NCI-H1417 treated with DMSO at 0.1 percent for 48 hours (cell line): ENCODE measurements at regions not wholly inside any gene's neighbourhood (a gene's known extent, or its start where the extent isn't known, plus 50 kb on each side); places are given as distances from the start of the nearest gene placed in this dataset.
"Not testable (repeated sequence)": the region's sequence is repeated elsewhere in the genome, so short reads cannot be mapped to it uniquely, and the experiment has no call there.

Experiments used
- DNase-seq: peaks from one replicate; lab custom pipeline; 2025; lab: John Stamatoyannopoulos, UW

DNA sequence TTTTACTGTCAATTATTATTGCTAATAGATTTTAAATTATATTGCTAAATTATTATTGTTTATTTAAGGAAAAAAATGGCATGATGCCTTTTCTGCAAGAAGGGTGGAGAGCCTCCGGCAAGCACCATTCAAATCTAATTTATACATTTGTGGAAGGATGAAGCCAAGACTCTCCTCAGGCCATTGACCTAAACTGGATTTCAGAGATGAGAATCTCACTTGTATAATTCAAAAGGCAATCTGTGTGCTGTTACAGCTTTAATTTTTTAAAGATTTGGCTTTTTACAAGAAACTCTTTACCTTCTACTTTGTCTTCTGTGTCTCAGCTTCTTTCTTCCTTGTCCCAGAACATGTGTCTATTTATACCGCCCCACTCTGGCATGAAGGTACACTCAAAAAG, 722.5 kb downstream of the ETS1 start:
- DNase-seq = no peak

DNA sequence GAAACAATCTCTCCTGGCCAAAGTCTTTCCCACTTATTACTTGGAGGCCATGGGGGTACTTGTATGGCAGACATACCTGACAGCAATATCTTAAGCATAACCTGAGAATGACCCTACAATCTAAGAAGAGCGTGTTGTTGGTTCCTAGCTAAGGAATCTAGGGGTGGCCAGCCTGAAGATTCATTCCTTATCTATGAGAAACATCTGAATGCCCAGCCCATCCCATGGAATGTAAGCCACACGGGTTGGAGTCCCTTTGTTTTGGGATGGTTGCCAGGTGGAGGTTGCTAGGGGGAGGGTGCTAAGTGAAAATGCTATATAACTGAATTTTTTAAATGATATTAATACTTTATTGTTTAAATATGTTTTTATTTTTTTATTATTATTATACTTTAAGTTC, 725.0 kb downstream of the ETS1 start:
- no peak for DNase-seq

DNA sequence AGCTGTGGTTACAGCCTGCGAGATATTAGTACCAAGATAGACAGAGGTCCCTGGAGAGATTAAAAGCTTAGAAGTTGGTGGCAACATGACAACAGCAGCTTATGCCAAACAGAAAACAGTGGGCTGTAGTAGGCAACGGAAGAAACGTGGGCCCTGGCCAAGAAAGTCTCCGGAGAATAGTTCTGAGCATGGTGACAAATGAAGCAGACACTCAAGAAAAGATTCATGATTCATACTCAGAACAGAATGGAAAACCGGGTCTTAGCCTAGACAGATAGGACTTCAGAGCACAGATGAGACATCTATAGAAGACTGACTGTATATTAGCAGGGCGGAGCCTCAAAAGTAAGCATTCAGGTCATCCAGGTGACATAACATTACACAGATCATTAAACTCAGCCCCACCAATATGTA, 727.4 kb downstream of the ETS1 start:
- no peak for DNase-seq

DNA sequence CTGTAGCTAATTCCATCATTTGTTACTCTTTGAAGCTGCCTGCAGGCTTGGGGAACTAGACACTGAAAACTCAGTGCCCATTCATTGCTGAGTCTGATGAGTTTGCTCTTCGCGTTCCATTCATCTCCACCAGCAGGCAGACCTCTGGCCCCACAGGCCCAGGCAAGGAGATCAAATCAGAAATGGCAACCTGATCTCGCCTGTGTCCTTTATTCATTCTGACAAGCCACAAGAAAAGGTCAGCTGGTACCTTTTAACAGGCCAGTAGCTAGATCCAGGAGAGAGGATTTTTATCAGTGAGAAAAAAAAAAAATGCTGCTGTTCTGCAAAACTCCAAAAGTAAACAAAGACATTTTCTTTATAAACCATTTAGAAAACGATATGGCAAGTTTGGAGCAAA, 742.5 kb downstream of the ETS1 start:
- DNase-seq = no peak

DNA sequence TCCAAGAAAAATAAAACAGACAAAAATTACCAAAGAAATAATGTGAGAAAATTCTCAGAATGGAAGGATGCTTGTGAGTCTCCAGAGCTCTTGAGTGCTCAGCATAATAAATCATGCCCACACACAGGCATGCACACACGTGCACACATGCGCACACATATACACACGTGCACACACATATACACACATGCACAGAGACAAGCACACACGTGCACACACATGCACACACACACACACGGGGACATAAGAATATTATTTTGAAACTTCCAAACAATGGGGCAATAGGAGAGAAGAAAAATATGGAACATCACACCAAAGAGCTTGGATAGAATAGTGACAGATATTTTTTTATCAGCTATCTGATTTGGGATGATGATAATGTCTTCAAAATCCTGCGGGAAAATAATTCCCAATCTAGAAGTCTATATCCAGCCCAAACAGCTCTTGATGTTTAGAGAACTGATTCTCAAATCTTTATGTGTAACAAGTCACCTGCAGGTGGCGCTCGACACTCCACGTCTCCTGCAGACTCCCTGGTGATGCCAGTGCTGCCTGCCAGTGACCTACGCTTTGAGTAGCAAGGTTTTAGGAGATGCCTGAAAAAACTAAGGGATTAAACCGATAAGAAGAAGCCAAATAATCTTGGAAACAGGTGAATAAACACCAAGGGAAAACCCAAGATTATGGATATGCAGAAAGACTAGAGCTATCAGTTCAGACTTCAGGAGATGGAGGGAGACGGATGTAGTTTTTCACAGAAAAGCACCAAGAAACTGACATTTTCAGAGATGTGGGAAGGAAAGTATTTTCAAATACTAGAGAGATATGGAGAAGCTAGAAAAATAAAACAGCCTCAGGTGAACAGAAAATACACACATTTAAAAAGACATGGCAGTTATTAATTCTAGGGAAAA, 743.6 kb downstream of the ETS1 start:
- no peak for DNase-seq

DNA sequence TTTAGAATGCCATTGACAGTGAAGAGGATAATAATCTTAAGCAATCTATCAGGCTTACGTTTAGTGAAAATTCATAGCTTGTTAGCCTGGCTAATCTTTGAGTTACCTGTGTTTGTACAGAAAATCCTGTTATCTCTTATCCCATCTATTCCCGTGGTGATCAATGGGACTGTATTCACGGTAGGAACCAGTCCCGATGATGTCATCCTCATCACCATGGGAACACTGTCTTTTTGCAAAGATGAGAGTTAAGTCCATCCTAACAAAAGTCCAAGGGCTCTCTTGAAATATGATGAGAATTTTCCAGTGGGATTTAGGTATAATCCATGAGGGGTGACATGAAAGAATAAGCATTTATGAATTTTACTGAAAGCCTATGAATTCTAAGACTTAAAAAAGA, 762.2 kb downstream of the ETS1 start:
- DNase-seq = no peak

DNA sequence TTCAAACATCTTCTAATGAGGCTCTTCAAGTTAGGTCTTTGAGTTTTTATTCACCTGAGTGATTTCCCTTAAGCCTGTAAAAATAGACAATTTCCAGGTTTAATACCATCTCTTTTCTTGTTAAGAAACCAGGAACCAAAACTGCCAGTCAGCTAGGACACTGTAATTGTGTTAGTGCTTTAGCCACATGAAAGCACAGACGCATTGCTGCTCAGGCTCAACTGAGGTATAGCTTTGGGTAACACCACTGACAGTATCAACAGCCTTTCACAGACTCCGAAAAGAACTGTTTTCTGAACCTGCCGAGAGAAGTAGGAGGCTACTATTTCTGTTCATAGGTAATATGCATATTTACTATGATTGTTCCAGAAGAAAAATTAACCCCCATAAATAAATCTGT, 768.7 kb downstream of the ETS1 start:
- no peak for DNase-seq

DNA sequence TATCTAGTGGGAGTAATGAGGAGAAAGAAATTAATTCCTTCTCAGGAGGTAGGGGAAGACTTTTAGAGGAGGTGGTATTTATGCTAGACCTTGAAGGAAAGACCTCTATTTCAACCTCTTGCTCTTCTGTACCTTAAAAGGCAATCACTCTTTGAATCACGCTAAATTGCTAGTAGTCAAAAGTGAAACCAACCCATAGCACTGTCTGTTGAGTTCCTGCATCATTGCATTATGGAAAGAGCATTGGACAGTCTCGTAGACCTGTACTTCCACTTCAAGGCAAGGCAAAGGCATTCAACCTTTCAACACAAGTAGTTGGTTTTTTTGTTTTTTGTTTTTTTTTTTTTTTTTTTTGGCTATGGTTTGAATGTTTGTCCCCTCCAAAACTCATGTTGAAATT, 770.4 kb downstream of the ETS1 start:
- no peak for DNase-seq

DNA sequence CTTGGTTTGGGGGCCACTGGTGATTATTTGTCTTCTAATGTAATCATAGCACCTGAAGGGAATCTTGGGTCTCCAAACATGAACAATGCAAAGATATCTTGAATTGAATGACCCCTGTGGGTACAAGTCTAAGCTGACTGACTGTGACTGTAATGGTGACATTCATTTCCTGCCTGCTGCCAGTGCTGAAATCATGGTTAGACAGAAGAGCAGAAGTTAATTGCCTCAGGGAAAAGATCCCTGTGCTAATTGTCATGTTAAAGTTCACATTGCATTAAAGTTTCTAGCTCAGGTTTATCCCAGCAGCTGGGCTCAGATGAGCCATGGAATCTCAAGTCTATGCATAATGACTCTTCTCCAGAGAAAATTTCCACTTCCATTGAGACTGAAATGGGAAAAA, 772.0 kb downstream of the ETS1 start:
- no peak for DNase-seq

DNA sequence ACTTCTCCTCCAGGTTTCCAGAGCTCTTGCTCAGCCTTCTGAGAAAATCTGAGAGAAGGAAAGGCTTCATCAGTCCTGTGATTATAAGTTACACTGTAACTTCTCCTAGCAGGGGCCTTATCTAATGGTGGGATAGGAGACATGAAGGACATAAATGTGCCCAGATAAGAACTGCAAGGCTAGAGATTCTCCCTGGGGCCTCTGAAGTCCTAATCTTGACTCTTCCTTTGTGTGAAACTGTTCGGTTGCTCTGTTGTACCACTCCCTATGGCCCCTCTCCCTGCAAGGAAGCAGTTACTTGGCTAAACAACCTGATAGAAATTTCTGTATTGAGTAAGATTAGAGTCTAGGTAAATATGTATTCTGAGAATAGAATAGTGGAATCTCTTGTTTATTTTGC, 780.9 kb downstream of the ETS1 start:
- DNase-seq = no peak

DNA sequence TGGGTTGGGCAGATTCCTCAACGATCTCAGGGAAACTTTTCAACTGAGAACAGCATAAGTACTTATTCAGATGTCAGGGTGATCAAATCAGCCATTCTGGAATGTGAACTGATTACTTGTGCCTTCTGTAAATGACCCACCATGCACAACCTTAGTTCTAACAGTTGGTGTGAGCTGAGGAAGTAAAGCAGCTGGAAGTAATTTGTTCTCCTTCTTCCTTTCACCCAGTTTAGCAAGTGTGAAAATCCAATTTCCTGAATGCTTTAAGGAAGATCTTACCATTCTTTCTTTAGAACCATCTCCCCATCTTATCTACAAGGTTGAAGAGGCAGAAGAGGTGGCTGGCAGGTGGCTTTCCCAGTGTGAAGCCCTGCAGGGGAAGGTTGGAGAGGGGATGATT, 781.6 kb downstream of the ETS1 start:
- no peak for DNase-seq

DNA sequence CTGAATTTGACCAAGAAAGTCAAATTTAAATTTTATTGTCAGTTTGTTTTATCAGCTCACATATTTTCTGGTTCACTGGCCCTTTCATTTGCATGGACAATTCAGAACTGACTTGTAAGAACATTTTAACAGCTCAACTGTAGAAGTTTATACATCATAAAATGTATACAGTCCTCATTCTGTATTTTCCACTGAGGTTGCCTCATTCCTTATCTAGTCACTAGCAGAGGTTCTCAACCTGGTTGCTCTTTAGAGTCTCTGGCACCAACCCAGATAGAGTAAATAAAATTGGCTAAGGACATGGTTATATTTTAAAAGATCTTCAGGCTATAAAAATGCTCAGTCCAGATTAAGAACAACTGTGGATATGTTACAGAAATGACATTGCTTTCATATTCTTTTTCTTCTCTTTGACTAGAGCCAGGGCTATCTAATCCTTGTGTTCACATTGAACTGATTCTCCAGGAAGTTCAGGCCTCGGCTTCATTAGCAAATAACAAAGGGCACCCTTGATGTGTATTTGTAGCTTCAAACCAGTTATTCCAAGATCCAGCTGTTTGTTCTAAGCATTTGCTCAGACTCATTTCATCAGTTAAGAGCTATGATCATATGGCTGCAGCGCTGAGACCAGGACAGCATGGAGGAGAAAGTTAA, 782.5 kb downstream of the ETS1 start:
- DNase-seq = no peak

DNA sequence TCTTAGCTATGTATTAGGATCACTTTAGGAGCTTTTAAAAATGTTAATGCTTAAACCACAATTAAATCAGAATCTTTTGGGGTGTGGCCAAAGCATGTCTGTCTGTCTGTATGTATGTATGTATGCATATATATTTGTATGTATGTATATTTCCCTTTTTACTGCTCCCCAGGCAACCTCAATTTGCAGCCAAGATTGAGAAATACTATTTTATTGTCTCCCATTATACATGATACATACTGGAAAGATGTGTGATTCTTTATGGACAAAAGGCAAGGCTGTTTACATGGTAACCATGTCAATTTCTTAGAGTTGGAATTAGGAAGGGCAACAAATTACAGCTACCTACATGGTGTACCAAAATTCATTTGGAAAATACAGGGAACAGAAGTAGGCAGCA, 783.6 kb downstream of the ETS1 start:
- DNase-seq = no peak

DNA sequence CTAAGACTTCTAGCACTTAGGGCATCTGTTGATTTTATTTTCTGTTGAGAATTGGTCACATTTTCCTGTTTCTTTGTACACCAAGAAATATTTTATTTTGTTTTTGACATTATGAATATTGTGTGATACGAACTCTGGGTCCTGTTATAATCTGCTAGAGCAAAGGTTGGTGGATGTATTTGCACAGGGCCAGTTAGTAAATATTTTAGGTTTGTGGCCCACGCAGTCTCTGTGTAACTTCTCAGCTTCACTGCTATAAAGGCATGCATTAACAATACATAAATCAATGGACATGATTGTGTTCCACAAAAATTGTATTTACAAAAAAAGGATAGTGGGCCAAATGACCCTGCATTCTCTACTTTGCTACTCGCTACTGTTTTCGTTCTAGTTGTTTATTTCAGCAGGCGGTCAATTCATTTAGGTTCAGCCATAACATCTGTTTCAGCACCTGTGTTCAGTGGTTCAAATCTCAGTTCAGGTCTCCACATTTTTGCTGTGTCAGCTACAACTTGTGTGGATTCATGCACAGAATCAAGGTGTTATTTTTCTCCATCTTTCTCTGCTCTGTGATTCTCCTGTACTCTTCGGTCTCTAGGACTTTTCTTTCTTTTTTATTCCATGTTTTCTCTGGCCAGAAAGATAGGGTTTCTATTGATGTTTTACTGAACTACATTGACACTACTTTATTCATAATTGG, 786.2 kb downstream of the ETS1 start:
- DNase-seq = no peak

DNA sequence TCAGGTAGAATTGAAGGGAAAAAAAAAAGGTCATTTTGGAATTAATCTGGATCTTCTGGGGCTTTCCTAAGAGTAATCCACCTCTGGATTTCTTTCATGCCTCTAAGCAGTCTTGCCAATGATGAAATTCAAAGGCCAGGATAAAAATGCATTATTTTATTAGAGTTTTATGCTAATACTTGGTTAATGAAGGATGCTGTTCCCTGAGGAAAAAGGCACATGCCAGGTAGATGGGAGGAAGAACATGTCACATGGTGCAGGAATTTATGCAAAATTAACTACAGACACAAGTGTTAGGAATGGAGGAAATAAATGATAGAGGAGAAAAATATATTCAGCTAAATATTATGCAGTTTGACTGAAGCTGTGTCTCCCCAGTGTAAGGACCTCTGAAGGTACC, 792.0 kb downstream of the ETS1 start:
- no peak for DNase-seq

DNA sequence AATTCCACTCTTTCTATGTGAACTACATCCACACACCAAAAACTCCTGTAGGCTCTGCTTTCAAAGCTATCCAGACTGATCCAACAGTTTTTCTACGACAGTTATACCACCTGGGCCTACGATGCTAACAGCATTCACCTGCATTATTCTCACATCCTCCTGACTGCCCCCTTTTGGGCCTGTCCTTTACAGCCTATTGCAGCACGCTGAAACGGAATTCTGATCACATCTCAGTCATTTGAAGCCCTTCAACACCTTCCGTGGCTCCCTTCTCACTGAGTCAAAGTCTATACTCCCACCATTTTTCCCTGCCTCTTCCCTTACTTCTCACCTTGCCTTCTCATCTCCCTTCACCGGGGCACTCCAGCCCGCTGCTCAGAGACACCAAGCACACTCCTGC, 791.3 kb upstream of the KIRREL3 start:
- DNase-seq = no peak

DNA sequence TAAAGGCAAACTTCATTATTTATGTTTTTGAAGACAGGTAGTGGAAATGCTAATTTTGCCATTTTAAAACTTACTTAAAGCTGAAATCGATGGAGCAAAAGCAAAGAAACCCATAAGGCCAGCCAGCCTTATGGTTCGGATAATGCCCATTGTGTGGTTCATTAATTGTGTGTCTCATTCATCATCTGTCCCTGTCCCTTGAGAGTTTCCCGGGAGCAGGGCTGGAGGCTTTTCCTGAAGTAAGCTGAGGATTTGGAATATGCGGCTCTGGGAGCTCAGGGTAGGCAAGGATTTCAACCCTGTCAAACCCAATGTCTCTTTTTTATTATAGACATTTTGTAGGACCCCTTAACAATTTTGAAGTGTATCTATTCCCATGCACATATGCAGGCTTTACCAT, 790.0 kb upstream of the KIRREL3 start:
- no peak for DNase-seq

DNA sequence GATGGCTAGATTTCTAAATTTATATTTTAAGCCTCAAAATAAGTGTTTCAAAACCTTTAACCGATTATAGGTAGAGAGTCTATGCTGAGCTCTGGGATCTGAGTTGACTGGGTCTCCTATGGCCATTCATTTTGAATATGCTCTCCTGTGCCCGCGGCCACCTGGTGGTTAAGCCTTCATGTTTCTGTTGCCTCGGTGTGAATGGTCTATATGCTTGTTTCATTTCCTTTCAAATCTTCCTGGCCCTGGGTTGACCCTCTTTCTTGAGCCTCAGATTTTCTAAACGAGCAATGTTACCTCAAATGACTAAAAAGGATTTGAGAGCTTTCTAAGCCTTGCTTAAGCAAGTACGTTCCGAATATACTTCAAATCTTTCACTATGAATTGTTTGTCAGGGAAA, 789.4 kb upstream of the KIRREL3 start:
- DNase-seq = no peak

DNA sequence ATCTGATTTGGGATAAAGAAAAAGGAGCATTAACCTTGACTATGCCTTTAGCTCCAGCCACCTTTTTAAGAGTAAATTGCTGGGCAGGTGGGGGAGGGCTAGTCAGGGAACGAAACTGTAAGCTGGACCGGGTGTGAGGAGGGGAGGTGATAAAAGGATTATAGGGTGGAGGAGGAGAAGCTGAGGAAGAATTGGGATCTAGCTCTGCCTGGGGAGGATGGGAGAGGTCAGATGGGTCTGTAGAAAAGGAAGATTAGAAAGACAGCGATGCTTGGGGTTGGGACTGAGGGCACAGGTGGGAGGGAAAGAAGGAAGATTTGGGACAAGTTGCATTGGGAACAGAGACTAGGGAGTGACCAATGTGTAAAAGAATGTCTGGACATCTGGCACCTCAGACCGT, 772.4 kb upstream of the KIRREL3 start:
- not testable (repeated sequence) for DNase-seq

DNA sequence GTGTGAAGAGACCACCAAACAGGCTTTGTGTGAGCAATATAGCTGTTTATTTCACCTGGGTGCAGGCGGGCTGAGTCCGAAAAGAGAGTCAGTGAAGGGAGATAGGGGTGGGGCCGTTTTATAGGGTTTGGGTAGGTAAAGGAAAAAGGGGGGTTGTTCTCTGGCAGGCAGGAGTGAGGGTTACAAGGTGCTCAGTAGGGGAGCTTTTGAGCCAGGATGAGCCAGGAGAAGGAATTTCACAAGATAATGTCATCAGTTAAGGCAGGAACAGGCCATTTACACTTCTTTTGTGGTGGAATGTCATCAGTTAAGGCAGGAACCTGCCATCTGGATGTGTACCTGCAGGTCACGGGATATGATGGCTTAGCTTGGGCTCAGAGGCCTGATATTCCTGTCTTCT, 768.4 kb upstream of the KIRREL3 start:
- not testable (repeated sequence) for DNase-seq

DNA sequence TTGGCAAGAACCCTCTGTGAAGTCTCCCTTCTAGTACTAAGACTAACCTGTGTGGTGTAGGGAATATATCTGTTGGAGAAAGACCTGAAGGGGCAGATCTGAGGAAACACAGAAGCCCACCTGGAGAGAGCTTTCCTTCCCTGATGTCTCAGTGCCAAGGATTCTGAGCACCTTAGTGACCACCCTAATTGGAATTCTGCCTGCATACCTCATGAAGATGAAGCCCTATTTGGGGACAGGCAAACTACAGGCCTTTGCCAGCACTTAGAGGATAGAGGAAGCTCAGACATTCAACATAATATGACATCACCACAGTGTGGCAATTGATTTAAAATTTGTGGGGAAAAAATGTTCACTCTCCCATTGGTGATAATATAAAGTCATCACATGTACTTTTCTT, 766.2 kb upstream of the KIRREL3 start:
- no peak for DNase-seq

DNA sequence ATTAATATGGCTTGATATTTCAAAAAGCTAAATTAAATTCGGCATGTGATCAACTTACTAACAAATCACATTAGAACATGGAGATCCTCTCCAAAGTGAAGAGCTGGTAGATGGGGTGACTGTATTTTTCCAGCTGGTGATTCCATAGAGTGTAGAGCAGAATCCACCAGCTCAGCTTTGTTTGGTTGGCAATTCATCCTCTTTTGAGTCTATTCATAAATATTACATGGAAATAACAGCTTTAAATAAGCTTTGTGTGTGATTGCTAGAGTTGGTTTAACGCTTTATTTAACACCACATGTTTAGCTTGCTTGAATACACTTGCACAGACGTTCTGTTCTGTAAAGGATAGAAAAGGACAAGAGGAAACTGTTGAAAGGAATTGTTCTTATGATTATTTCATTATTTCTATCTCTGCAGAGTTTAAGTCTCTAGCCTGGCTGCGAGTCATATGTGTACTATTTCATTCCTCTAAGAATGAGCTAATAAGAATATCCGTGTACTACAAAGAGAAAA, 738.3 kb upstream of the KIRREL3 start:
- DNase-seq = no peak

DNA sequence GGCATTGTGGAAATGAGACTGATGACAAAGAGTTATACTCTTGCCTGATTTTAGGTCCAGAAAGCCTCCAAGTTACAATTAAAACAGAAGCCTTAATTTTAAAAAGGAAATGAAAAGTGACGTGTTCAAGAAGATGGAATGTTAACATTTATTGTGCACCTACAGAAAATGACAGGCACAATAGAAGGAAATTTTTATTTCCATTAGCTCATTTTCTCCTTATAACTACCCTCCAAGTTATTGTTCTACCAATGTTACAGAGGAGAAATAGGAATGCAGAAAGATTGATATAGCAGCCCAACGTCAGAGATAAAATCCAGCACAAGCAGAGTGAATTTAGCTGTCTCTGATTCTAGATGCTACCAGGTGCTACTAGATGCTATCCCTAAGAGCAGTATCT, 736.9 kb upstream of the KIRREL3 start:
- no peak for DNase-seq
